Osteoblast (primary cell): ENCODE measurements at regions not wholly inside any gene's neighbourhood (a gene's known extent, or its start where the extent isn't known, plus 50 kb on each side); places are given as distances from the start of the nearest gene placed in this dataset.

ENCODE experiments used
- DNase-seq: peaks from one replicate; pipeline ENCODE4 v3.0.0; 2011; ENCODE audit warnings: low spot score, mixed read lengths; ENCODE audit not compliant: insufficient read length; ENCODE audit errors: missing footprints
- H2AFZ ChIP-seq: 2 replicates; pipeline ENCODE4 v1.6.0; 2011; ENCODE audit warnings: mild to moderate bottlenecking, low read length
- H3K27ac ChIP-seq: 2 replicates; pipeline ENCODE4 v1.5.1; 2011; ENCODE audit warnings: mild to moderate bottlenecking, low read depth, low read length, moderate library complexity
- H3K27me3 ChIP-seq: 2 replicates; pipeline ENCODE4 v1.6.0; 2012; ENCODE audit warnings: mild to moderate bottlenecking, control low read depth, inconsistent platforms, low read length, moderate library complexity; ENCODE audit not compliant: insufficient read depth
- H3K36me3 ChIP-seq: 2 replicates; pipeline ENCODE4 v1.5.1; 2011; ENCODE audit warnings: mild to moderate bottlenecking, low read length, control low read depth, moderate library complexity; ENCODE audit not compliant: insufficient read depth
- H3K4me1 ChIP-seq: 2 replicates; pipeline ENCODE4 v1.5.1; 2011; ENCODE audit warnings: mild to moderate bottlenecking, low read length, control low read depth, moderate library complexity; ENCODE audit not compliant: insufficient read depth
- H3K4me2 ChIP-seq: 2 replicates; pipeline ENCODE4 v1.6.0; 2011; ENCODE audit warnings: mild to moderate bottlenecking, low read length; ENCODE audit not compliant: insufficient read depth
- H3K4me3 ChIP-seq: fragments of 200-600 bp; sonication (generic); 3 replicates; pipeline ENCODE4 v1.5.1; 2012; ENCODE audit warnings: mild to moderate bottlenecking, low read length, inconsistent platforms; ENCODE audit not compliant: insufficient read depth
- H3K79me2 ChIP-seq: 2 replicates; pipeline ENCODE4 v1.6.0; 2012; ENCODE audit warnings: mild to moderate bottlenecking, low read length, control low read depth, inconsistent platforms; ENCODE audit not compliant: insufficient read depth
- H3K9me3 ChIP-seq: 2 replicates; pipeline ENCODE4 v1.5.1; 2011; ENCODE audit warnings: low read depth, low read length, control low read depth
- H4K20me1 ChIP-seq: 2 replicates; pipeline ENCODE4 v1.6.0; 2012; ENCODE audit warnings: mild to moderate bottlenecking, low read length, control low read depth; ENCODE audit not compliant: insufficient read depth
- TF ChIP-seq, protein P1 (sequence below): IDR thresholded peaks from 2 replicates; pipeline ENCODE4 v1.5.1; 2011; ENCODE audit warnings: mild to moderate bottlenecking, low read depth, low read length, moderate library complexity; ENCODE audit errors: extremely low read depth

DNA sequence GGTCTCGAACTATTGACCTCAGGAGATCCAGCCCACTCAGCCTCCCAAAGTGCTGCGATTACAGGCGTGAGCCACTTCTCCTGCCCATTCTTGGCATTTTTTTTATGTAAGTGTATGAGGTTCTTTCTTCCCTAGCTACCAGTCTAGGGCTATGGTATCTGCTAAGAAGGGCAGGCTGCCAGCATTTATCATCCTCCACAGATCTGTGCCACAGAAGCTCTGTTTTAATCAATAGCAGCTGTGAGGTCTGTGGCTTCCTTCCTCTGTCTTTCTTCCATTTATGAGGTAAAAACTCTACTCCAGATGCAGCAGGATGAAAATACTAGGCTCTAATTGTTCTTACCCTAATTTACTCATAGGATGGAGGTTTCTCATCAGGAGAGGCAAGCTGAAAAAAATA is 1382.4 kb upstream of the ADGRB3 start:
- no peak overlapping the region for H3K4me2 ChIP-seq
- TF ChIP-seq, protein P1, sequence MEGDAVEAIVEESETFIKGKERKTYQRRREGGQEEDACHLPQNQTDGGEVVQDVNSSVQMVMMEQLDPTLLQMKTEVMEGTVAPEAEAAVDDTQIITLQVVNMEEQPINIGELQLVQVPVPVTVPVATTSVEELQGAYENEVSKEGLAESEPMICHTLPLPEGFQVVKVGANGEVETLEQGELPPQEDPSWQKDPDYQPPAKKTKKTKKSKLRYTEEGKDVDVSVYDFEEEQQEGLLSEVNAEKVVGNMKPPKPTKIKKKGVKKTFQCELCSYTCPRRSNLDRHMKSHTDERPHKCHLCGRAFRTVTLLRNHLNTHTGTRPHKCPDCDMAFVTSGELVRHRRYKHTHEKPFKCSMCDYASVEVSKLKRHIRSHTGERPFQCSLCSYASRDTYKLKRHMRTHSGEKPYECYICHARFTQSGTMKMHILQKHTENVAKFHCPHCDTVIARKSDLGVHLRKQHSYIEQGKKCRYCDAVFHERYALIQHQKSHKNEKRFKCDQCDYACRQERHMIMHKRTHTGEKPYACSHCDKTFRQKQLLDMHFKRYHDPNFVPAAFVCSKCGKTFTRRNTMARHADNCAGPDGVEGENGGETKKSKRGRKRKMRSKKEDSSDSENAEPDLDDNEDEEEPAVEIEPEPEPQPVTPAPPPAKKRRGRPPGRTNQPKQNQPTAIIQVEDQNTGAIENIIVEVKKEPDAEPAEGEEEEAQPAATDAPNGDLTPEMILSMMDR: no peak
- no peaks in the 10 kb centered on the region for H3K27me3 ChIP-seq
- DNase-seq: no peak
- no peaks in the 10 kb centered on the region for H4K20me1 ChIP-seq
- H3K9me3 ChIP-seq: peaks cover 2% of the 10 kb centered on the region
- no peak overlapping the region for H2AFZ ChIP-seq
- no peaks in the 10 kb centered on the region for H3K4me1 ChIP-seq
- H3K79me2 ChIP-seq: no peaks in the 10 kb centered on the region
- H3K36me3 ChIP-seq: no peaks in the 10 kb centered on the region
- no peak overlapping the region for H3K27ac ChIP-seq
- H3K4me3 ChIP-seq: no peak overlapping the region

DNA sequence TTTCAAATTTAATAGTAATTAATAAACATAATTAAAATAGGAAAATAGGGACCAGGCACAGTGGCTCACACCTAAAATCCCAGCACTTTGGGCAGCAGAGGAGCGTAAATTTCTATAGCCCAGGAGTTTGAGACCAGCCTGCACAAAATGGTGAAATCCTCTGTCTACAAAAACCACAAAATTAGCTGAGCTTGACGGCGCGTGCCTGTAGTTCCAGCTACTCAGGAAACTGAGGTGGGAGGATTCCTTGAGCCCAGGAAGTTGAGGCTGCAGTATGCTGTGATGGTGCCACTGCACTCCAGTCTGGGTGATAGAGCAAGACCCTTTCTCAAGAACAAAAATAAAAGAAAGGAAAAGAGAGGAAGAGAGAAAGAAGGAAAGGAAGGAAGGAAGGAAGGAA is 1387.0 kb upstream of the ADGRB3 start:
- TF ChIP-seq, protein P1: no peak
- no peaks in the 10 kb centered on the region for H3K27me3 ChIP-seq
- no peak overlapping the region for H3K4me2 ChIP-seq
- H3K4me1 ChIP-seq: no peaks in the 10 kb centered on the region
- H3K27ac ChIP-seq: no peak overlapping the region
- H3K9me3 ChIP-seq: peaks cover 2% of the 10 kb centered on the region
- H2AFZ ChIP-seq: no peak overlapping the region
- no peaks in the 10 kb centered on the region for H3K36me3 ChIP-seq
- H3K4me3 ChIP-seq: no peak overlapping the region
- no peak for DNase-seq
- H3K79me2 ChIP-seq: no peaks in the 10 kb centered on the region
- no peaks in the 10 kb centered on the region for H4K20me1 ChIP-seq

DNA sequence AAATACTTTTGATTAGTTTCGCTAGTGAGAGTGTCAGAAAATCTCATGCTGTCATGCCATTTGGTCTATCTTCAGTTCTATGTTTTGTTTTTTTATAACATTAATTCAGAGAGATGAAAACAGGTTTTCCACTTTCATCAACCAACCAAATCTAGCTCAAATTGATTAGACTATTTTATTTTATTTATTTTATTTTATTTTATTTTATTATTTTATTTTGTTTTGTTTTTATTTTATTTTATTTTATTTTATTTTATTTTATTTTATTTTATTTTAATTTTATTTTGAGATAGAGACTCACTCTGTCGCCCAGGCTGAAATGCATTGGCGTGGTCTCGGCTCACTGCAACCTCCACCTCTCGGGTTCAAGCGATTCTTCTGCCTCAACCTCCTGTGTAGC is 1391.0 kb upstream of the ADGRB3 start:
- H3K4me3 ChIP-seq: no peak overlapping the region
- H3K4me2 ChIP-seq: no peak overlapping the region
- TF ChIP-seq, protein P1: no peak
- H3K9me3 ChIP-seq: peaks cover 2% of the 10 kb centered on the region
- H2AFZ ChIP-seq: no peak overlapping the region
- no peaks in the 10 kb centered on the region for H3K79me2 ChIP-seq
- no peak for DNase-seq
- no peaks in the 10 kb centered on the region for H3K36me3 ChIP-seq
- no peak overlapping the region for H3K27ac ChIP-seq
- H3K27me3 ChIP-seq: no peaks in the 10 kb centered on the region
- H3K4me1 ChIP-seq: no peaks in the 10 kb centered on the region
- no peaks in the 10 kb centered on the region for H4K20me1 ChIP-seq

DNA sequence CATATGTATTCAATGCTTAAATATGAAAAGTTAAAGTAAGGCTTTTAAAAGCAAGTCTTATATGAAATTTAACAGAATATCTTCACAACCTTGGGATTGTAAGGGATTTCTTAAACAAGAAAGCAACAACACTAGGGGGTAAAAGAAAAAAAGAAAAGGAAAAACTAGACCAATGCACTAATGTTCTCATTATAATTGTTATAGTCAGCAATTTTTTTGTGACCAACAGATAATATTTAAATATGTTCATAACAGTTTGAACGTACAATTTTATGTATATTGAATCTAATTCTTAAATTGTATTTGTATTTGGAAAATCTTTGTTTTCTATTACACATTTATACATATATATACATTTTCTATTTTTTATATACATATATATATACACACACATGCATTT is 1397.8 kb upstream of the ADGRB3 start:
- TF ChIP-seq, protein P1: no peak
- Histone ChIP-seq H3K4me2 (no peak overlapping the region), H3K4me3 (no peak overlapping the region), H3K79me2 (no peaks in the 10 kb centered on the region), H3K27ac (no peak overlapping the region), H3K9me3 (no peaks in the 10 kb centered on the region), H3K27me3 (no peaks in the 10 kb centered on the region), H2AFZ (no peak overlapping the region), H3K36me3 (no peaks in the 10 kb centered on the region), H3K4me1 (no peaks in the 10 kb centered on the region), H4K20me1 (no peaks in the 10 kb centered on the region)
- DNase-seq: no peak
